Adrenal gland (tissue), 5 donors: ENCODE measurements at regions not wholly inside any gene's neighbourhood (a gene's known extent, or its start where the extent isn't known, plus 50 kb on each side); places are given as distances from the start of the nearest gene placed in this dataset.

Source experiments
- POLR2A ChIP-seq, 2 donors: fragments of 450-650 bp; IDR thresholded peaks; one replicate each; pipeline ENCODE4 v1.6.1; 2017; ENCODE audit warnings: antibody characterized with exemption in 2 of 2, mild to moderate bottlenecking in 2 of 2, moderate library complexity in 1 of 2
- TF ChIP-seq, protein P1 (sequence below), 6 experiments: fragments of 450-650 bp in 4 of 6; fragments of 200-600 bp in 2 of 6; sonication (generic) in 1 of 6; IDR thresholded peaks; 1 replicate in 5 of 6; 2 replicates in 1 of 6; pipeline versions ENCODE4 v1.5.1 to v1.8.0; 2016 to 2021; ENCODE audit warnings: antibody characterized with exemption in 6 of 6, mild to moderate bottlenecking in 2 of 6, moderate library complexity in 1 of 6
- donor health status: DM: no; HTN: no; CAD: no.

DNA sequence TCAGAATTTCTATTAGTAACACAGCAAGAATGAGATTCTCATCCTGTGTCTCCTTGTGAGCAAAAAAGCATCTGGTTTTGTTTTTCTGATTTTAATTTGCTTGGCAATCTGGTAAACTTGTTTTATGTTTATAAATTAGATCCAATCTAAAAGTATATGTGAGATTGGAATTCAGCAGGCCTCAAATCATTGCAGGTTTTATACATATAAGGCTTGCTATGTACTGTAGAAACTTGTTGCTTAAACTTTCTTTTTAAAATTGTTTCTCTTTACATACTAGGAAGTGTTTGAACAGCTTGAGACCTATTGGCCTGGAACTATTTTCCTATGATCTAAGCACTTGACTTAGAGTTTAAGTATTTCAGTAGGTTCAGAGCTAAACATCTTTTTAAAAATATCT, 1037.8 kb downstream of the NR2F1-AS1 start:
- TF ChIP-seq, protein P1, sequence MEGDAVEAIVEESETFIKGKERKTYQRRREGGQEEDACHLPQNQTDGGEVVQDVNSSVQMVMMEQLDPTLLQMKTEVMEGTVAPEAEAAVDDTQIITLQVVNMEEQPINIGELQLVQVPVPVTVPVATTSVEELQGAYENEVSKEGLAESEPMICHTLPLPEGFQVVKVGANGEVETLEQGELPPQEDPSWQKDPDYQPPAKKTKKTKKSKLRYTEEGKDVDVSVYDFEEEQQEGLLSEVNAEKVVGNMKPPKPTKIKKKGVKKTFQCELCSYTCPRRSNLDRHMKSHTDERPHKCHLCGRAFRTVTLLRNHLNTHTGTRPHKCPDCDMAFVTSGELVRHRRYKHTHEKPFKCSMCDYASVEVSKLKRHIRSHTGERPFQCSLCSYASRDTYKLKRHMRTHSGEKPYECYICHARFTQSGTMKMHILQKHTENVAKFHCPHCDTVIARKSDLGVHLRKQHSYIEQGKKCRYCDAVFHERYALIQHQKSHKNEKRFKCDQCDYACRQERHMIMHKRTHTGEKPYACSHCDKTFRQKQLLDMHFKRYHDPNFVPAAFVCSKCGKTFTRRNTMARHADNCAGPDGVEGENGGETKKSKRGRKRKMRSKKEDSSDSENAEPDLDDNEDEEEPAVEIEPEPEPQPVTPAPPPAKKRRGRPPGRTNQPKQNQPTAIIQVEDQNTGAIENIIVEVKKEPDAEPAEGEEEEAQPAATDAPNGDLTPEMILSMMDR (IDR thresholded peaks at IDR 0.05), result no peak
- TF ChIP-seq POLR2A (IDR thresholded peaks at IDR 0.05), result no peak
